CD14-positive monocyte (primary cell): ENCODE measurements at regions not wholly inside any gene's neighbourhood (a gene's known extent, or its start where the extent isn't known, plus 50 kb on each side); places are given as distances from the start of the nearest gene placed in this dataset.

Source experiments
- DNase-seq, 3 donors: peaks; one replicate each; pipeline ENCODE4 v3.0.0-alpha.2; 2011 to 2022
- H2AFZ ChIP-seq: 2 replicates; pipeline ENCODE4 v1.6.0; 2012; ENCODE audit warnings: mild to moderate bottlenecking, low read depth, low read length, inconsistent platforms; ENCODE audit not compliant: insufficient read depth, poor library complexity, severe bottlenecking
- H3K27ac ChIP-seq, 2 donors: 1 replicate in 1 of 2; 2 replicates in 1 of 2; pipeline ENCODE4 v1.5.1; 2012 to 2013; ENCODE audit warnings: low read length in 2 of 2, control low read depth in 1 of 2, inconsistent platforms in 1 of 2, low read depth in 1 of 2, mild to moderate bottlenecking in 1 of 2
- H3K27me3 ChIP-seq, 2 donors: one replicate each; pipeline versions ENCODE4 v1.6.0 to v1.6.1; 2011 to 2013; ENCODE audit warnings: low read length in 2 of 2; ENCODE audit not compliant: control insufficient read depth in 2 of 2, insufficient read depth in 2 of 2
- H3K36me3 ChIP-seq, 2 donors: replicated peaks in 1 of 2; 1 replicate in 1 of 2; 2 replicates in 1 of 2; pipeline versions ENCODE4 v1.5.1 to v1.6.1; 2012 to 2013; ENCODE audit warnings: low read length in 2 of 2, control low read depth in 1 of 2, inconsistent platforms in 1 of 2, mild to moderate bottlenecking in 1 of 2; ENCODE audit not compliant: insufficient read depth in 2 of 2, control insufficient read depth in 1 of 2
- H3K4me1 ChIP-seq, 2 donors: 1 replicate in 1 of 2; 2 replicates in 1 of 2; pipeline versions ENCODE4 v1.5.1 to v1.6.1; 2012 to 2013; ENCODE audit warnings: low read length in 2 of 2, control low read depth in 1 of 2, inconsistent platforms in 1 of 2, mild to moderate bottlenecking in 1 of 2, moderate library complexity in 1 of 2; ENCODE audit not compliant: insufficient read depth in 2 of 2, control insufficient read depth in 1 of 2
- H3K4me2 ChIP-seq: replicated peaks from 2 replicates; pipeline ENCODE3; 2012; ENCODE audit warnings: low read length, moderate library complexity, mild to moderate bottlenecking; ENCODE audit not compliant: poor library complexity, severe bottlenecking; ENCODE audit errors: extremely low read depth
- H3K4me3 ChIP-seq, 3 experiments: fragments of 200-600 bp in 1 of 3; sonication (generic) in 1 of 3; replicated peaks in 1 of 3; 1 replicate in 2 of 3; 2 replicates in 1 of 3; pipeline ENCODE4 v1.5.1; 2011 to 2013; ENCODE audit warnings: low read length in 3 of 3, mild to moderate bottlenecking in 3 of 3, control low read depth in 2 of 3, low read depth in 2 of 3, inconsistent platforms in 1 of 3, moderate library complexity in 1 of 3
- H3K79me2 ChIP-seq: 2 replicates; pipeline ENCODE4 v1.6.0; 2012; ENCODE audit warnings: mild to moderate bottlenecking, control low read depth, inconsistent platforms, low read length, moderate library complexity; ENCODE audit not compliant: insufficient read depth
- H3K9ac ChIP-seq: 2 replicates; pipeline ENCODE4 v1.6.0; 2017; ENCODE audit warnings: low read length, mild to moderate bottlenecking; ENCODE audit not compliant: insufficient read depth, poor library complexity, severe bottlenecking
- H3K9me3 ChIP-seq, 2 donors: replicated peaks in 1 of 2; 1 replicate in 1 of 2; 2 replicates in 1 of 2; pipeline versions ENCODE4 v1.5.1 to v1.6.1; 2012 to 2013; ENCODE audit warnings: low read length in 2 of 2, control low read depth in 1 of 2; ENCODE audit not compliant: control insufficient read depth in 1 of 2, insufficient read depth in 1 of 2
- H4K20me1 ChIP-seq: 2 replicates; pipeline ENCODE4 v1.6.0; 2012; ENCODE audit warnings: mild to moderate bottlenecking, low read length, control low read depth, moderate library complexity; ENCODE audit not compliant: insufficient read depth
- H3K27ac Mint-ChIP-seq, 7 donors: one replicate each; pipeline ENCODE4 v1.8.0; 2020; ENCODE audit warnings: mild to moderate bottlenecking in 7 of 7, mixed read lengths in 7 of 7, moderate library complexity in 6 of 7, inconsistent platforms in 2 of 7
- H3K27me3 Mint-ChIP-seq, 3 donors: one replicate each; pipeline ENCODE4 v1.8.0; 2021 to 2022; ENCODE audit warnings: low read depth in 3 of 3, mild to moderate bottlenecking in 3 of 3, mixed read lengths in 3 of 3, moderate library complexity in 3 of 3, inconsistent platforms in 1 of 3
- H3K36me3 Mint-ChIP-seq, 2 donors: one replicate each; pipeline ENCODE4 v1.8.0; 2020; ENCODE audit warnings: mixed read lengths in 2 of 2, inconsistent platforms in 1 of 2, mild to moderate bottlenecking in 1 of 2
- H3K4me1 Mint-ChIP-seq: one replicate; pipeline ENCODE4 v1.8.0; 2020; ENCODE audit warnings: mild to moderate bottlenecking, mixed read lengths
- H3K4me3 Mint-ChIP-seq, 2 donors: one replicate each; pipeline ENCODE4 v1.8.0; 2020; ENCODE audit warnings: mild to moderate bottlenecking in 2 of 2, mixed read lengths in 2 of 2, moderate library complexity in 1 of 2
- H3K9me3 Mint-ChIP-seq, 7 donors: one replicate each; pipeline ENCODE4 v1.8.0; 2020 to 2022; ENCODE audit warnings: mixed read lengths in 7 of 7, mild to moderate bottlenecking in 6 of 7, moderate library complexity in 6 of 7, inconsistent platforms in 2 of 7
- WGBS: methylation state at CpG from one replicate; pipeline ENCODE4 v1.1.5; 2013; ENCODE audit warnings: missing lambda C conversion rate; ENCODE audit not compliant: insufficient coverage; 5-methylcytosine and 5-hydroxymethylcytosine counted together
- intact Hi-C, 2 donors: fragments of 100-400 bp; cut with micrococcal nuclease; formaldehyde crosslinking; loops; one replicate each; pipeline versions ENCODE4 v1.15.0 to v1.15.1; 2023
- TF ChIP-seq, protein P1 (sequence below): fragments of 200-600 bp; IDR thresholded peaks from one replicate; pipeline ENCODE4 v1.8.0; 2022; ENCODE audit warnings: antibody characterized with exemption, mild to moderate bottlenecking

DNA sequence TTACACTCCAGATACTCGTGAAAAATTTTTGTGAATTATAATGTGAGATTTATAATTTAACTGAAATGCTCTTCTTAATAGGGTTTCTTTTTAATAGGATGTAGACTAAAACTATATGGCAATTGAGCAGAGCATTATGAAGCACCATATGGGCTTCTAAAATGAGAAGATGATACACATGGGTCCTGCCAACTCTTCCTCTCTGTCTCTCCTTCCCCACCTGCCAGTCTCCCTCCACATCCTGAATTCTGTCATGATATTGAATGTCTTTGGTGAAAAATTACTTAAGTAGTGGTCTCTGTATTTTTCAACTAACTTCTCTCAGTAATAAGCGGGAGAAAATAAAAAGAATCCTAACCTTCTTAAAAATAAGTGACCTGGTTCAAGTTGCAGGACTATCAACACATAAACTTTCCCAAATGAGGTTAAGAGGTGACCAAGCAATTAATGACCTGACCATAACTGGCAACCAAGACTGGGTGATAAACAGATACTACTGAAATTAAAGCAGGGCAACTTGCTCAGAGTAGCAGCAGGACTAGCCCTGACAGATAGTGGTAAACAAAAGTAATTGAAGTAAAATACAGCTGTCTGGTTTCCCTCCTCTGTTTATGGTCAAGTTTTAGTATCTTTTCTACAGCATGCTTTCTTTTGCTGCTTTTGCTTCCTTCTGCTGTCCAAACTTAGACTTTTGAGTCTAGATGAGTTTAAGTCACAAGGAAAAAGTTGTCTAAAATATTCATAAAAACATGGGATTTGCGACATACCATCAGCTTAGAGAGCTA, 117.1 kb upstream of the PDE1A start:
- H3K27ac ChIP-seq = no peak overlapping the region
- TF ChIP-seq, protein P1, sequence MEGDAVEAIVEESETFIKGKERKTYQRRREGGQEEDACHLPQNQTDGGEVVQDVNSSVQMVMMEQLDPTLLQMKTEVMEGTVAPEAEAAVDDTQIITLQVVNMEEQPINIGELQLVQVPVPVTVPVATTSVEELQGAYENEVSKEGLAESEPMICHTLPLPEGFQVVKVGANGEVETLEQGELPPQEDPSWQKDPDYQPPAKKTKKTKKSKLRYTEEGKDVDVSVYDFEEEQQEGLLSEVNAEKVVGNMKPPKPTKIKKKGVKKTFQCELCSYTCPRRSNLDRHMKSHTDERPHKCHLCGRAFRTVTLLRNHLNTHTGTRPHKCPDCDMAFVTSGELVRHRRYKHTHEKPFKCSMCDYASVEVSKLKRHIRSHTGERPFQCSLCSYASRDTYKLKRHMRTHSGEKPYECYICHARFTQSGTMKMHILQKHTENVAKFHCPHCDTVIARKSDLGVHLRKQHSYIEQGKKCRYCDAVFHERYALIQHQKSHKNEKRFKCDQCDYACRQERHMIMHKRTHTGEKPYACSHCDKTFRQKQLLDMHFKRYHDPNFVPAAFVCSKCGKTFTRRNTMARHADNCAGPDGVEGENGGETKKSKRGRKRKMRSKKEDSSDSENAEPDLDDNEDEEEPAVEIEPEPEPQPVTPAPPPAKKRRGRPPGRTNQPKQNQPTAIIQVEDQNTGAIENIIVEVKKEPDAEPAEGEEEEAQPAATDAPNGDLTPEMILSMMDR = no peak
- peaks cover 19% of the 10 kb centered on the region for H3K4me1 Mint-ChIP-seq

DNA sequence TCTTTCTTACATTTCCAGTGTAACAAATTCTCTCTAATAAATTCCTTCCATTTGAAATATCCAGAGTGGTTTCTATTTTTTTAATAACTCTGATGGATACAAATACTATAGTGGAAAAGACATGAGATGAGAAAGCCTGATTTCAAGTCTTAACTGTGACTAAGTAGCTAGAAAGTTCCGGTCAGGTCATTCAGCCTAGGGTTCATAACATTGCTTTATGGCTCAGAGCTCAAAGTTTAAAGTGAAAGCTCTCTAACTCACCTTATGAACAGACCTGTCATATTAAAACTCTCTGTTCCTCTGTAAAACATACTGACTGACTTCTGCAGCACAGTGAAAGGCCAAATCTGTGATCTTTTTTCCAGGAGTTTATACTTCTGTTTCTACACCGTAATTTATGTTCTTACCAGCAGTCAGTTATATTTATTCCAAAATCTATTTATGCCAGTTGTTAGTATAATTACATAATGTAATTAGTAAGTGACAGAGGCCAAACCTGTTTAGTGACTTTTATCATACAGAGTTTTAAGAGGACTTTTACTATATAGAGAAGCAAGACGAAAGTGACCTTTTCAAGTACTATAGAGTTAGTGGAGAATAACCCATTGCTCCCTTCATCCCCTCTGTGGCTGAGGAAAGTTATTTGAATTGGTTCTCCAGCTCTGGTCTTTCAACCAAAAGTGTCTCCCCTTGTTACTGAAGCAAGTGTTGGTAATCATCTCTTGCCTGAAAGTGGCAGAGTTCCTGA, 118.8 kb upstream of the PDE1A start:
- H3K27ac Mint-ChIP-seq = no peak overlapping the region
- H3K27me3 Mint-ChIP-seq = peaks cover 0 to 1% (median 0%) of the 10 kb centered on the region in 3 donors
- TF ChIP-seq, protein P1 = no peak
- H3K4me2 ChIP-seq = no peak overlapping the region
- no peaks in the 10 kb centered on the region for H3K9me3 ChIP-seq
- H3K9me3 Mint-ChIP-seq = no peaks in the 10 kb centered on the region
- no peak overlapping the region for H2AFZ ChIP-seq
- intact Hi-C loops = no loop called here
- no peaks in the 10 kb centered on the region for H3K36me3 Mint-ChIP-seq
- peaks cover 12 to 13% of the 10 kb centered on the region in 2 donors for H3K4me1 ChIP-seq
- H3K79me2 ChIP-seq = no peaks in the 10 kb centered on the region
- H3K9ac ChIP-seq = no peak overlapping the region
- H4K20me1 ChIP-seq = no peaks in the 10 kb centered on the region
- H3K4me3 Mint-ChIP-seq = no peak overlapping the region
- no CpG with 5 or more reads among the region's 3 CpGs for WGBS
- peaks cover 13% of the 10 kb centered on the region for H3K4me1 Mint-ChIP-seq
- no peaks in the 10 kb centered on the region for H3K27me3 ChIP-seq
- H3K27ac ChIP-seq = no peak overlapping the region
- DNase-seq = no peak
- H3K36me3 ChIP-seq = no peaks in the 10 kb centered on the region
- H3K4me3 ChIP-seq = no peak overlapping the region

More for the DNA sequence above, 117.1 kb upstream of the PDE1A start:
- H3K9me3 ChIP-seq = no peaks in the 10 kb centered on the region
- H3K4me3 Mint-ChIP-seq = no peak overlapping the region
- H3K36me3 Mint-ChIP-seq = no peaks in the 10 kb centered on the region
- H3K9ac ChIP-seq = no peak overlapping the region
- WGBS = no CpG with 5 or more reads among the region's 3 CpGs
- no peaks in the 10 kb centered on the region for H3K36me3 ChIP-seq
- H4K20me1 ChIP-seq = no peaks in the 10 kb centered on the region
- no peak overlapping the region for H3K4me2 ChIP-seq
- no peak for DNase-seq
- no peaks in the 10 kb centered on the region for H3K79me2 ChIP-seq
- H3K4me3 ChIP-seq = no peak overlapping the region
- no peaks in the 10 kb centered on the region for H3K27me3 ChIP-seq
- H3K4me1 ChIP-seq = peaks cover 19 to 20% of the 10 kb centered on the region in 2 donors
- H3K27ac Mint-ChIP-seq = peak overlapping the region in 1 of 7 donors; percentile 63
- H3K9me3 Mint-ChIP-seq = no peaks in the 10 kb centered on the region
- H2AFZ ChIP-seq = no peak overlapping the region
- intact Hi-C loops = no loop called here
- H3K27me3 Mint-ChIP-seq = peaks cover 0 to 1% (median 0%) of the 10 kb centered on the region in 3 donors
